Fibroblast of lung (primary cell): ENCODE measurements at regions not wholly inside any gene's neighbourhood (a gene's known extent, or its start where the extent isn't known, plus 50 kb on each side); places are given as distances from the start of the nearest gene placed in this dataset.

ENCODE experiments used
- CTCF ChIP-seq, 2 donors: IDR thresholded peaks in 1 of 2; conservative IDR thresholded peaks in 1 of 2; 1 replicate in 1 of 2; 2 replicates in 1 of 2; pipeline ENCODE4 v1.5.1; 2011 to 2012; ENCODE audit warnings: low read length in 2 of 2, control low read depth in 1 of 2, inconsistent platforms in 1 of 2, low read depth in 1 of 2, mild to moderate bottlenecking in 1 of 2
- EZH2 ChIP-seq: IDR thresholded peaks from 2 replicates; pipeline ENCODE4 v1.5.1; 2012; ENCODE audit warnings: low read length, control low read depth, mild to moderate bottlenecking; ENCODE audit errors: missing control alignments

- TF ChIP-seq CTCF (conservative IDR thresholded peaks at IDR 0.05 in 1 of 2, IDR thresholded peaks at IDR 0.05 in 1 of 2; ENCODE audit: low read depth in 1 of 2, low read length in 2 of 2) (no peak), EZH2 (no peak)
Measured at GRCh38 chr5:125073090-125073489, 326.7 kb upstream of the ZNF608 start.
